Fibroblast of villous mesenchyme (primary cell): ENCODE measurements at regions not wholly inside any gene's neighbourhood (a gene's known extent, or its start where the extent isn't known, plus 50 kb on each side); places are given as distances from the start of the nearest gene placed in this dataset.

ENCODE experiments used
- DNase-seq: peaks from one replicate; pipeline ENCODE4 v3.0.0-alpha.2; 2010; ENCODE audit warnings: low read depth
- H3K4me3 ChIP-seq: 2 replicates; pipeline ENCODE4 v1.5.1; 2011; ENCODE audit warnings: low read depth, mild to moderate bottlenecking, low read length
- TF ChIP-seq, protein P1 (sequence below): IDR thresholded peaks from 2 replicates; pipeline ENCODE4 v1.5.1; 2012; ENCODE audit warnings: low read depth, mild to moderate bottlenecking, low read length; ENCODE audit not compliant: insufficient read depth

DNA sequence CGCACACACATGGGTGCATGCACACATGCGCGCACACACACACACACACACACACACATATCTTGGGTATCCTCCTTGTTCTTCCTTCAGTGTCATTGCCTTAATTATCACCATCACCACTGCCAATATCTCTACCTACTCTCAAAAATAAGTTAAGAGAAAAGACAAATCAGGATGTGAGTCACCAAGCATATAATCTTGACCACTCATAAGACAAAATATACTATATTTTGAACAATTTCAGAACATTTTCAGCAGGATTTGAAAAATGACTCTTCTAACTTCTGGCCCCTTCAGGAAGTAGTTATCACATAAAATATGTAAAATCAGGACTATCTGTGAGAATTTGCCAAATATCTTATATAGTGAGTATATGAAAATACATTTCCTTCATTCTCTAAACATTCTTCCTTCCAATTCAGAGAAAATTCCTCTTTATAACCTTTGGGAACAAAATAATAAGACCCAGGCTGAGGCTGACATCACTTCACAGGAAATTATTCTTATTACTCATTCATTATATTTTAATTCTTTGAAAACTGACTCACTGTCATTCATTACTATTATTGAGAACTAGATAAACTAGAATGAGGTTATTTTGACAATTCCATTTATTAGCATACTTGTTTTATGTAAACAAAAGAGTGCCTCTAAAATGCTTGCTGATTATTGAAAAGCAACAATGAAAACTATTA, 772.0 kb upstream of the ACO1 start:
- H3K4me3 ChIP-seq: no peak overlapping the region
- TF ChIP-seq, protein P1, sequence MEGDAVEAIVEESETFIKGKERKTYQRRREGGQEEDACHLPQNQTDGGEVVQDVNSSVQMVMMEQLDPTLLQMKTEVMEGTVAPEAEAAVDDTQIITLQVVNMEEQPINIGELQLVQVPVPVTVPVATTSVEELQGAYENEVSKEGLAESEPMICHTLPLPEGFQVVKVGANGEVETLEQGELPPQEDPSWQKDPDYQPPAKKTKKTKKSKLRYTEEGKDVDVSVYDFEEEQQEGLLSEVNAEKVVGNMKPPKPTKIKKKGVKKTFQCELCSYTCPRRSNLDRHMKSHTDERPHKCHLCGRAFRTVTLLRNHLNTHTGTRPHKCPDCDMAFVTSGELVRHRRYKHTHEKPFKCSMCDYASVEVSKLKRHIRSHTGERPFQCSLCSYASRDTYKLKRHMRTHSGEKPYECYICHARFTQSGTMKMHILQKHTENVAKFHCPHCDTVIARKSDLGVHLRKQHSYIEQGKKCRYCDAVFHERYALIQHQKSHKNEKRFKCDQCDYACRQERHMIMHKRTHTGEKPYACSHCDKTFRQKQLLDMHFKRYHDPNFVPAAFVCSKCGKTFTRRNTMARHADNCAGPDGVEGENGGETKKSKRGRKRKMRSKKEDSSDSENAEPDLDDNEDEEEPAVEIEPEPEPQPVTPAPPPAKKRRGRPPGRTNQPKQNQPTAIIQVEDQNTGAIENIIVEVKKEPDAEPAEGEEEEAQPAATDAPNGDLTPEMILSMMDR: no peak
- DNase-seq: peak; percentile 21

DNA sequence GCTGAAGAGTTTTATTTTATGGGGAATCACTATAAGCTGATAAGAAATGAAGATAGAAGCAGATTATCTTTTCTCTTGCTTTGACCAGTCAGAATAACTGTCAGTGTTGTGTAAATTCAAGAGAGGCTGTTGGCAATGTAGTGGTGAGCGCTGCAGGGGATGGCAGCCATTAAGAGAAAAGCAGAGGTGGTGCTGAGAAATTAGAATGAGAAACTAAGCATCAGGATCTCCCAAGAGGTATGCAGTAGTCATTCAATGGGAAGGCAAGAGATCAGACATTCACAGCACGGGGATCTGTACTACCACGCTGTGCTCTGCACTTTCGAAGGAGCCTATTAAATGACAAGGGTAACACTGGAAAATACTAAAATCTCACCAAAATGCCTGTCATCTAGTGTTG, 768.5 kb upstream of the ACO1 start:
- no peak for DNase-seq
- no peak overlapping the region for H3K4me3 ChIP-seq
- TF ChIP-seq, protein P1: no peak

DNA sequence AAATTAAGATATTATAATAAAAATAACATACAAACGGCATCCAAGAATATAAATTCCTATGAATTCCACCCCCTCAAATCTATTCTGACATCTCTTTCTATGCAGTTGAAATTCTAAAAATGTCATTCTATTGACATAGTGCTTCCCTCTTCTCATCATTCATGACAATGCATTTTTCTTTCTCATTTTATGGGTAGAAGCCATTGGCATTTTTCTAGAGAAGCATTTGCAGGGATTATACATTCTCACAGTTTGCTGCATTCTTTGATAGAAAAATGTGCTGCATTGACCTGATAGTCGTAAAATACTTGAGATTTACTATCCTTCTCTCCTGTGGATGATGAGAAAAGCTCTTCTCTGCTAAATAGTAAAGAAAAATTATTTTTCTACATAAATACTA, 760.9 kb upstream of the ACO1 start:
- TF ChIP-seq, protein P1: no peak
- DNase-seq: no peak
- H3K4me3 ChIP-seq: no peak overlapping the region

DNA sequence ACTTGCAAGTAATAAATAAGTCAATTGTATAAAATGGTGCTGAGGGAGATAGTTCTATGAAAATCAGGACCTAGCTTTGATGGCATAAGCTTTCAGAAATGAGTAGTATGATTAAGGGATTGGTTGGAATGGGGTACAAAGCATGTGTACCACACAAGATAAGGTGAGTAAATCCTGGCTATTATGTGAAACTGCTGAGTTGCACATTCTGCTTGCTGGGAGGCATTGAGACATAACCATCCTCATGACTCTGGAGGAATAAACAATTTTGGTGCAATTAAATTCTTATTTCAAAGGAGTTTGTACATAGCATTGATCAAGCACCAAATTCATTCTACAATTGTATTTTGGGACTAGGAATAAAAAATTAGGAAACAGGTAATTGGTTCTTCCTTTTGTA, 755.2 kb upstream of the ACO1 start:
- DNase-seq: no peak
- H3K4me3 ChIP-seq: no peak overlapping the region
- TF ChIP-seq, protein P1: no peak

DNA sequence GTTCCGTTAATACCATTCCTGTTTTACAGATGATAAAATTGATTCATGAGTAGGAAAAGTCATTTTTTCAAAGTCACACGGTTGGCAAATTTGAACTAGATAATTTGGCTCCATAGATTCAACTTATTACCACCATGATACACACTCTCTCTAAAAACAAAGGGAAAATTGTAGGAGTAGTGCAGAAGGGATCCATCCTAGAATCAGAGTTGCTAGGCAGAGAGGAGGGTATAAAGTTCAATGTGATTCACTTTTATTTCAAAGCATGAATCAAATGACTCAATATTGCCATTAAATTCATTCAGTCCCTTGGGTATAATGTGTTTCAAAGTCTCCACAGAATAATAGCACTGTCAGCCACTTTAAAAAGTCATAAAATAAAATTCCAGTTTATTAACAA, 747.2 kb upstream of the ACO1 start:
- no peak for DNase-seq
- TF ChIP-seq, protein P1: no peak
- H3K4me3 ChIP-seq: no peak overlapping the region

DNA sequence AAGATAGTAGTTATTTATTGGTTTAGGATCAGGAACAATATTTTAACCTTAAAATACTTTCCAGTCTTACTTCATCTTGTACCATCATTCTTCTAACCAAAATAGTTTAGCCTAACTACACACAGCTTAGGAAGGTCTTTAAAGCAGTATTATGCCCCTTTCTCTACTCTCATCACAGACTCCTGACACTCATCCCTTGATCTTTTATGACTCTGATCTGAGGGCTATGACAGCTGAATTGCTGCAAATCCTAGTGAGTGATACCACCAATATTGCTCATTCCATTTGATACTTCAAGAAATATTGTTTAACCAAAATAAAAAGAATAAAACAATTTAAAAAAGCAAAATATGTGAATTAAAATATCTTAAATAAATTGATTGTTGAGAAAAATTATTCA, 746.6 kb upstream of the ACO1 start:
- TF ChIP-seq, protein P1: no peak
- no peak overlapping the region for H3K4me3 ChIP-seq
- no peak for DNase-seq

DNA sequence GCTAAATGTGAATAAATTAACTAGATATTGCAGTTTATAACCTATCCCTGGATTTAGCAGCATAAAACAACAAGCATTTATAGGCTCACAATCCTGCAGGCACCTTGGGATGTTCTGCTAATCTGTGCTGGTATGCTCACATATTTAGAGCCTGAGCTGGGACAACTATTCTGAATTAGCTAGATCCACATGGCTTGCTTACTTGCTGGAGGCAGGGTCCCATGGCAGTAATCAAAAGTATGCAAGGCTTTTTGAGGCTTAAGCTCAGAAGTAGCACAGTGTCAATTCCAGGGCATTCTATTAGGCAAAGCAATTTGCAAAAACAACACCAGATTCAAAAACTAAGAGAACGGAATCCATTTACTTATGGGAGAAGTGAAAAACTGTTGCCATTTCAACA, 745.0 kb upstream of the ACO1 start:
- no peak for DNase-seq
- TF ChIP-seq, protein P1: no peak
- H3K4me3 ChIP-seq: no peak overlapping the region
